CD4-positive, alpha-beta memory T cell (primary cell): ENCODE measurements at regions not wholly inside any gene's neighbourhood (a gene's known extent, or its start where the extent isn't known, plus 50 kb on each side); places are given as distances from the start of the nearest gene placed in this dataset.

Experiments
- CTCF ChIA-PET: fragments of 350-600 bp; sonication (Branson Sonifier 250); formaldehyde crosslinking; loops from one replicate; lab custom pipeline; 2021; ENCODE audit warnings: inconsistent platforms; ENCODE audit not compliant: partially characterized antibody; lab: Charles Lee
- POLR2A ChIA-PET: fragments of 350-600 bp; sonication (Branson Sonifier 250); formaldehyde crosslinking; loops from one replicate; lab custom pipeline; 2021; ENCODE audit not compliant: partially characterized antibody; lab: Charles Lee
- DNase-seq, 5 donors: peaks; one replicate each; pipeline versions ENCODE4 v3.0.0 to v3.0.0-alpha.2; 2020 to 2022; ENCODE audit warnings: mixed read lengths in 1 of 5
- H3K27ac ChIP-seq: one replicate; pipeline ENCODE4 v1.7.0; 2013; ENCODE audit warnings: low read depth, low read length
- H3K27me3 ChIP-seq: 2 replicates; pipeline ENCODE4 v1.7.0; 2013; ENCODE audit warnings: mild to moderate bottlenecking, low read length, moderate library complexity; ENCODE audit not compliant: insufficient read depth
- H3K36me3 ChIP-seq: 2 replicates; pipeline ENCODE4 v1.7.0; 2013; ENCODE audit warnings: mild to moderate bottlenecking, low read length, moderate library complexity; ENCODE audit not compliant: insufficient read depth
- H3K4me1 ChIP-seq: 2 replicates; pipeline ENCODE4 v1.7.0; 2013; ENCODE audit warnings: mild to moderate bottlenecking, low read length, moderate library complexity; ENCODE audit not compliant: insufficient read depth
- H3K4me3 ChIP-seq, 2 donors: one replicate each; pipeline ENCODE4 v1.7.0; 2013; ENCODE audit warnings: low read length in 2 of 2, mild to moderate bottlenecking in 1 of 2
- H3K9me3 ChIP-seq, 2 donors: one replicate each; pipeline ENCODE4 v1.7.0; 2013; ENCODE audit warnings: low read length in 2 of 2, control low read depth in 1 of 2; ENCODE audit not compliant: control insufficient read depth in 1 of 2
- H3K27ac Mint-ChIP-seq, 7 donors: one replicate each; pipeline ENCODE4 v1.8.0; 2020 to 2021; ENCODE audit warnings: mixed read lengths in 7 of 7, mild to moderate bottlenecking in 6 of 7, inconsistent platforms in 3 of 7, moderate library complexity in 3 of 7
- H3K27me3 Mint-ChIP-seq, 2 donors: one replicate each; pipeline ENCODE4 v1.8.0; 2020 to 2021; ENCODE audit warnings: mixed read lengths in 2 of 2
- H3K36me3 Mint-ChIP-seq, 2 donors: one replicate each; pipeline ENCODE4 v1.8.0; 2020 to 2021; ENCODE audit warnings: mixed read lengths in 2 of 2, inconsistent platforms in 1 of 2, mild to moderate bottlenecking in 1 of 2
- H3K4me1 Mint-ChIP-seq, 4 donors: one replicate each; pipeline ENCODE4 v1.8.0; 2020 to 2021; ENCODE audit warnings: mixed read lengths in 4 of 4, mild to moderate bottlenecking in 1 of 4
- H3K4me3 Mint-ChIP-seq, 8 donors: one replicate each; pipeline ENCODE4 v1.8.0; 2020 to 2021; ENCODE audit warnings: mixed read lengths in 8 of 8, mild to moderate bottlenecking in 7 of 8, moderate library complexity in 6 of 8, inconsistent platforms in 3 of 8
- H3K9me3 Mint-ChIP-seq, 8 donors: one replicate each; pipeline ENCODE4 v1.8.0; 2020 to 2021; ENCODE audit warnings: mixed read lengths in 8 of 8, mild to moderate bottlenecking in 5 of 8, inconsistent platforms in 3 of 8, moderate library complexity in 1 of 8
- intact Hi-C: fragments of 100-400 bp; cut with micrococcal nuclease; formaldehyde crosslinking; loops from one replicate; pipeline ENCODE4 v1.15.1; 2023

- Histone ChIP-seq H3K36me3 (no peaks in the 10 kb centered on the region), H3K27ac (no peak overlapping the region), H3K4me1 (no peaks in the 10 kb centered on the region), H3K27me3 (no peaks in the 10 kb centered on the region), H3K4me3 (no peak overlapping the region), H3K9me3 (no peaks in the 10 kb centered on the region)
- Mint-ChIP-seq H3K27me3 (no peaks in the 10 kb centered on the region), H3K4me3 (no peak overlapping the region), H3K9me3 (peaks cover 0 to 3% (median 0%) of the 10 kb centered on the region in 8 donors), H3K4me1 (no peaks in the 10 kb centered on the region), H3K36me3 (no peaks in the 10 kb centered on the region), H3K27ac (no peak overlapping the region)
- no peak for DNase-seq
- ChIA-PET POLR2A (no interaction called here), CTCF (no interaction called here)
- intact Hi-C loops: no loop called here
Measured at GRCh38 chr3:180183346-180183745, 146.6 kb upstream of the PEX5L start.

GRCh38 chr3:180184816-180185215 lies 148.1 kb upstream of the PEX5L start:
- Mint-ChIP-seq H3K4me1 (no peaks in the 10 kb centered on the region), H3K27me3 (no peaks in the 10 kb centered on the region), H3K36me3 (no peaks in the 10 kb centered on the region), H3K27ac (no peak overlapping the region), H3K4me3 (no peak overlapping the region), H3K9me3 (peaks cover 0 to 3% (median 0%) of the 10 kb centered on the region in 8 donors)
- intact Hi-C loops: no loop called here
- ChIA-PET CTCF (no interaction called here), POLR2A (no interaction called here)
- Histone ChIP-seq H3K4me3 (no peak overlapping the region), H3K9me3 (no peaks in the 10 kb centered on the region), H3K36me3 (no peaks in the 10 kb centered on the region), H3K27me3 (no peaks in the 10 kb centered on the region), H3K27ac (no peak overlapping the region), H3K4me1 (no peaks in the 10 kb centered on the region)
- no peak for DNase-seq

- H3K4me1 Mint-ChIP-seq: no peaks in the 10 kb centered on the region
- H3K4me1 ChIP-seq: no peaks in the 10 kb centered on the region
- no peak for DNase-seq
- intact Hi-C loops: no loop called here
- H3K36me3 ChIP-seq: no peaks in the 10 kb centered on the region
- CTCF ChIA-PET: no interaction called here
- no peaks in the 10 kb centered on the region for H3K27me3 ChIP-seq
- H3K27ac Mint-ChIP-seq: no peak overlapping the region
- H3K4me3 ChIP-seq: no peak overlapping the region
- H3K9me3 Mint-ChIP-seq: peaks cover 0 to 3% (median 0%) of the 10 kb centered on the region in 8 donors
- no peaks in the 10 kb centered on the region for H3K27me3 Mint-ChIP-seq
- no peaks in the 10 kb centered on the region for H3K36me3 Mint-ChIP-seq
- POLR2A ChIA-PET: no interaction called here
- H3K27ac ChIP-seq: no peak overlapping the region
- H3K9me3 ChIP-seq: no peaks in the 10 kb centered on the region
- no peak overlapping the region for H3K4me3 Mint-ChIP-seq
Measured at GRCh38 chr3:180185650-180186049, 148.9 kb upstream of the PEX5L start.

GRCh38 chr3:180188512-180189309 lies 152.0 kb upstream of the PEX5L start:
- intact Hi-C loops: no loop called here
- no peaks in the 10 kb centered on the region for H3K9me3 ChIP-seq
- no peak overlapping the region for H3K4me3 ChIP-seq
- no peaks in the 10 kb centered on the region for H3K36me3 ChIP-seq
- peaks cover 0 to 2% (median 0%) of the 10 kb centered on the region in 8 donors for H3K9me3 Mint-ChIP-seq
- H3K36me3 Mint-ChIP-seq: no peaks in the 10 kb centered on the region
- H3K4me3 Mint-ChIP-seq: no peak overlapping the region
- H3K4me1 Mint-ChIP-seq: no peaks in the 10 kb centered on the region
- CTCF ChIA-PET: no interaction called here
- no peaks in the 10 kb centered on the region for H3K27me3 Mint-ChIP-seq
- no peaks in the 10 kb centered on the region for H3K4me1 ChIP-seq
- H3K27ac ChIP-seq: no peak overlapping the region
- no peaks in the 10 kb centered on the region for H3K27me3 ChIP-seq
- DNase-seq: no peak
- POLR2A ChIA-PET: no interaction called here
- no peak overlapping the region for H3K27ac Mint-ChIP-seq

- Histone ChIP-seq H3K9me3 (no peaks in the 10 kb centered on the region), H3K27me3 (no peaks in the 10 kb centered on the region), H3K27ac (no peak overlapping the region), H3K4me1 (no peaks in the 10 kb centered on the region), H3K36me3 (no peaks in the 10 kb centered on the region), H3K4me3 (no peak overlapping the region)
- Mint-ChIP-seq H3K36me3 (no peaks in the 10 kb centered on the region), H3K4me3 (no peak overlapping the region), H3K4me1 (no peaks in the 10 kb centered on the region), H3K27ac (no peak overlapping the region), H3K9me3 (peaks cover 0 to 2% (median 0%) of the 10 kb centered on the region in 8 donors), H3K27me3 (no peaks in the 10 kb centered on the region)
- intact Hi-C loops: no loop called here
- DNase-seq: no peak
- ChIA-PET CTCF (no interaction called here), POLR2A (no interaction called here)
Measured at GRCh38 chr3:180189310-180189648, 152.5 kb upstream of the PEX5L start.

GRCh38 chr3:180196658-180197057 lies 159.9 kb upstream of the PEX5L start:
- no peak overlapping the region for H3K4me3 Mint-ChIP-seq
- Histone ChIP-seq H3K4me1 (no peaks in the 10 kb centered on the region), H3K27ac (no peak overlapping the region), H3K36me3 (no peaks in the 10 kb centered on the region), H3K27me3 (no peaks in the 10 kb centered on the region), H3K4me3 (no peak overlapping the region), H3K9me3 (no peaks in the 10 kb centered on the region)
- no peaks in the 10 kb centered on the region for H3K27me3 Mint-ChIP-seq
- no peaks in the 10 kb centered on the region for H3K4me1 Mint-ChIP-seq
- H3K9me3 Mint-ChIP-seq: peaks cover 0 to 4% (median 2%) of the 10 kb centered on the region in 8 donors
- intact Hi-C loops: no loop called here
- POLR2A ChIA-PET: no interaction called here
- CTCF ChIA-PET: no interaction called here
- DNase-seq: no peak
- no peaks in the 10 kb centered on the region for H3K36me3 Mint-ChIP-seq
- no peak overlapping the region for H3K27ac Mint-ChIP-seq

- Histone ChIP-seq H3K27ac (no peak overlapping the region), H3K36me3 (no peaks in the 10 kb centered on the region), H3K4me3 (no peak overlapping the region), H3K4me1 (no peaks in the 10 kb centered on the region), H3K27me3 (no peaks in the 10 kb centered on the region), H3K9me3 (no peaks in the 10 kb centered on the region)
- H3K36me3 Mint-ChIP-seq: no peaks in the 10 kb centered on the region
- DNase-seq: no peak
- no peak overlapping the region for H3K4me3 Mint-ChIP-seq
- ChIA-PET POLR2A (no interaction called here), CTCF (no interaction called here)
- H3K27me3 Mint-ChIP-seq: no peaks in the 10 kb centered on the region
- peaks cover 0 to 4% (median 3%) of the 10 kb centered on the region in 8 donors for H3K9me3 Mint-ChIP-seq
- intact Hi-C loops: no loop called here
- H3K4me1 Mint-ChIP-seq: no peaks in the 10 kb centered on the region
- H3K27ac Mint-ChIP-seq: no peak overlapping the region
Measured at GRCh38 chr3:180199417-180199995, 162.8 kb upstream of the PEX5L start.
